HCT116 (cell line): ENCODE measurements at regions not wholly inside any gene's neighbourhood (a gene's known extent, or its start where the extent isn't known, plus 50 kb on each side); places are given as distances from the start of the nearest gene placed in this dataset.

ENCODE experiments used
- ATAC-seq: fragments of 200-7000 bp; cut with Tn5 transposase; 2 replicates; pipeline ENCODE4 v1.9.1; 2020; ENCODE audit warnings: mild to moderate bottlenecking, moderate library complexity
- BruUV-seq: library from RNA; stranded (reverse); fragments of 400-500 nt; replicated peaks from 2 replicates; lab custom pipeline; 2021; lab: Mats Ljungman, UMichigan
- CTCF ChIA-PET: fragments of 300-600 bp; sonication (Branson Sonifier 250); formaldehyde crosslinking; loops from one replicate; lab custom pipeline; 2021; ENCODE audit warnings: antibody characterized with exemption; lab: Charles Lee
- POLR2A ChIA-PET: fragments of 300-600, 350-600 bp; sonication (Branson Sonifier 250); formaldehyde crosslinking; loops from one replicate; lab custom pipeline; 2021; ENCODE audit warnings: antibody characterized with exemption; lab: Charles Lee
- RAD21 ChIA-PET, 2 experiments: fragments of 300-600 bp; sonication (Branson Sonifier 250); formaldehyde crosslinking; loops; one replicate each; lab custom pipeline; 2023; ENCODE audit warnings: low total read pairs in 2 of 2; ENCODE audit not compliant: uncharacterized antibody in 2 of 2, unreplicated experiment in 2 of 2, low non-redundant PET in 1 of 2; lab: Charles Lee
- DNase-seq: peaks from one replicate; pipeline ENCODE4 v3.0.0-alpha.2; 2010; ENCODE audit warnings: low read depth, low spot score
- H2AFZ ChIP-seq: fragments of 200-600 bp; shearing (Covaris generic), sonication (generic); 2 replicates; pipeline ENCODE4 v1.6.1; 2017; ENCODE audit warnings: low read depth, mixed run types, mixed read lengths, antibody characterized with exemption, low read length; ENCODE audit not compliant: poor library complexity, severe bottlenecking
- H3K27ac ChIP-seq: 2 replicates; pipeline ENCODE4 v1.5.1; 2012; ENCODE audit warnings: low read depth, low read length
- H3K27me3 ChIP-seq: fragments of 200-600 bp; sonication (generic); 2 replicates; pipeline ENCODE4 v1.6.1; 2016; ENCODE audit warnings: mixed run types, low read length, mixed read lengths; ENCODE audit not compliant: insufficient read depth
- H3K36me3 ChIP-seq, 2 experiments: fragments of 200-500 bp in 1 of 2; fragments of 200-600 bp in 1 of 2; sonication (Bioruptor generic) in 1 of 2; sonication (generic) in 1 of 2; 2 replicates each; pipeline versions ENCODE4 v1.5.1 to v1.6.1; 2014 to 2016; ENCODE audit warnings: low read length in 2 of 2, inconsistent platforms in 1 of 2, mixed read lengths in 1 of 2, mixed run types in 1 of 2; ENCODE audit not compliant: insufficient read depth in 2 of 2, control insufficient read depth in 1 of 2
- H3K4me1 ChIP-seq, 2 experiments: fragments of 200-600 bp in 1 of 2; sonication (generic) in 1 of 2; 2 replicates each; pipeline versions ENCODE4 v1.5.1 to v1.6.1; 2012 to 2017; ENCODE audit warnings: low read length in 2 of 2, inconsistent platforms in 1 of 2, mild to moderate bottlenecking in 1 of 2, mixed read lengths in 1 of 2, mixed run types in 1 of 2, moderate library complexity in 1 of 2; ENCODE audit not compliant: insufficient read depth in 2 of 2, control insufficient read depth in 1 of 2
- H3K4me2 ChIP-seq: fragments of 200-600 bp; sonication (generic); 2 replicates; pipeline ENCODE4 v1.6.1; 2017; ENCODE audit warnings: mixed run types, low read length, mixed read lengths
- H3K4me3 ChIP-seq, 2 experiments: fragments of 200-600 bp in 1 of 2; sonication (generic) in 1 of 2; replicated peaks in 1 of 2; 2 replicates each; pipeline ENCODE4 v1.5.1; 2011 to 2016; ENCODE audit warnings: low read length in 2 of 2, control low read depth in 1 of 2, low read depth in 1 of 2, mild to moderate bottlenecking in 1 of 2, mixed read lengths in 1 of 2, mixed run types in 1 of 2
- H3K79me2 ChIP-seq: fragments of 200-600 bp; sonication (generic); 2 replicates; pipeline ENCODE4 v1.6.1; 2017; ENCODE audit warnings: mild to moderate bottlenecking, mixed run types, low read length, moderate library complexity, mixed read lengths; ENCODE audit not compliant: insufficient read depth
- H3K9ac ChIP-seq: fragments of 200-600 bp; sonication (generic); 2 replicates; pipeline ENCODE4 v1.6.1; 2016; ENCODE audit warnings: low read length, mixed read lengths
- H3K9me2 ChIP-seq: fragments of 200-600 bp; sonication (generic), shearing (Covaris generic); 2 replicates; pipeline ENCODE4 v1.6.1; 2017; ENCODE audit warnings: mixed run types, mild to moderate bottlenecking, moderate library complexity; ENCODE audit not compliant: insufficient read depth
- H3K9me3 ChIP-seq, 2 experiments: fragments of 200-500 bp in 1 of 2; fragments of 200-600 bp in 1 of 2; sonication (Bioruptor generic) in 1 of 2; sonication (generic) in 1 of 2; 2 replicates each; pipeline ENCODE4 v1.6.1; 2014 to 2017; ENCODE audit warnings: low read length in 2 of 2, mixed read lengths in 2 of 2, inconsistent platforms in 1 of 2, low read depth in 1 of 2, mild to moderate bottlenecking in 1 of 2, mixed run types in 1 of 2, moderate library complexity in 1 of 2; ENCODE audit not compliant: control insufficient read depth in 1 of 2, insufficient read depth in 1 of 2
- H4K20me1 ChIP-seq: fragments of 200-600 bp; sonication (generic), shearing (Covaris generic); 2 replicates; pipeline ENCODE4 v1.6.1; 2017; ENCODE audit warnings: mixed run types, mild to moderate bottlenecking, moderate library complexity; ENCODE audit not compliant: insufficient read depth
- EGR1 ChIP-seq: IDR thresholded peaks from 2 replicates; pipeline ENCODE4 v1.6.1; 2012; ENCODE audit warnings: low read depth
- ELF1 ChIP-seq: IDR thresholded peaks from 2 replicates; pipeline ENCODE4 v1.6.1; 2012; ENCODE audit warnings: low read depth, borderline replicate concordance
- EZH2 ChIP-seq: fragments of 200-600 bp; sonication (generic); IDR thresholded peaks from 2 replicates; pipeline ENCODE4 v1.6.1; 2017; ENCODE audit warnings: antibody characterized with exemption, mixed run types
- SIN3A ChIP-seq: IDR thresholded peaks from 2 replicates; pipeline ENCODE4 v1.6.1; 2012; ENCODE audit warnings: low read depth
- intact Hi-C: fragments of 100-400 bp; cut with micrococcal nuclease; formaldehyde crosslinking; loops from 2 replicates; pipeline ENCODE4 v1.10.0; 2022
- TF ChIP-seq, protein P1 (sequence below), 3 experiments: fragments of 200-600 bp in 1 of 3; sonication (generic) in 1 of 3; IDR thresholded peaks in 2 of 3; conservative IDR thresholded peaks in 1 of 3; 2 replicates each; pipeline ENCODE4 v1.5.1; 2012 to 2017; ENCODE audit warnings: low read depth in 2 of 3, low read length in 2 of 3, antibody characterized with exemption in 1 of 3, borderline replicate concordance in 1 of 3, control low read depth in 1 of 3, mild to moderate bottlenecking in 1 of 3, mixed read lengths in 1 of 3, mixed run types in 1 of 3, moderate library complexity in 1 of 3; ENCODE audit not compliant: insufficient read depth in 1 of 3
- TF ChIP-seq, protein P2 (sequence below): IDR thresholded peaks from 2 replicates; pipeline ENCODE4 v1.6.1; 2012; ENCODE audit warnings: low read depth
- TF ChIP-seq, protein P3 (sequence below): IDR thresholded peaks from 2 replicates; pipeline ENCODE4 v1.6.1; 2011; ENCODE audit warnings: mild to moderate bottlenecking, low read length, moderate library complexity; ENCODE audit not compliant: insufficient replicate concordance; ENCODE audit errors: extremely low read depth

DNA sequence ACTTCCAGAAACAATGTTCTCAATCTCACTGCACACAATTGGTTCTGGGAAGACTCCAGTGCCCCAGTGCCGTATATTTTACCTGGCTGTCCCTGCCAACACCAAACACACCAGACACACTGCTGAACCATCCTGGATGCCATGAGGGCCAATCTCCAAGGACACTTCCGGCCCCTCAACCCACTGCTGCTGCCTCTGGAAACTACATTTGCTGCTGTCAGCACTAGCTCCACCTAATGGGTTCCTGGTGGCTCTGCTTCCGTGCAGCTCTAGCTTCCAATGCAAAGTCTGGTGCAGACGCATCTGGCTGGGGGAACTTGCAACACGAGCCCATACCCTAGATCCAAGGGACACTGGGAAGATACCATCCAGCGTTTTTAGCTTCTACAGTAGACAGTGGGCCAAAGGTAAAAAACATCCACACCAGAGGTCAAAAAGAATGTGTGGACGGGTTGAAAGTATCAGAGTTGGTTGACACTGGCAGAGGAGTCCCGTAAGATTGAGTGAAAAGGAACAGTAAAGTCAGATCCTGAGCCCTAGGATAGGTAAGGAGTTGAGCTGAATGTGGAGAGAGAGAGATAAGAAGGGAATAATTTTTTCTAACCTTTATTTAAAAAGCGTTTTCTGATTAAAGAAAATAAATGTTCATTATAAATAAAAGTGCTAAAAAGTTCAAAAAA, 99.7 kb upstream of the KIF2A start:
- H2AFZ ChIP-seq, result peak overlapping the region; percentile 85
- H3K79me2 ChIP-seq, result no peaks in the 10 kb centered on the region
- ChIA-PET CTCF (interaction anchor here (0.6 kb wide), 1 partner anchor 19 kb away, joined by 3 read pairs; no protein-coding TSS in a partner anchor), POLR2A (no interaction called here), RAD21 (no interaction called here)
- peak overlapping the region in 1 of 2 experiments; percentile 37; a peak in 3 of 4 replicates for H3K4me3 ChIP-seq
- peaks cover 3 to 6% of the 10 kb centered on the region in 2 experiments; a peak in 2 of 4 replicates for H3K4me1 ChIP-seq
- H3K9me2 ChIP-seq, result no peaks in the 10 kb centered on the region
- H3K9me3 ChIP-seq, result no peaks in the 10 kb centered on the region
- H3K36me3 ChIP-seq, result no peaks in the 10 kb centered on the region
- H3K9ac ChIP-seq, result no peak overlapping the region
- H3K27ac ChIP-seq, result no peak overlapping the region
- peak; percentile 38 for DNase-seq
- no peaks in the 10 kb centered on the region for H4K20me1 ChIP-seq
- peak; percentile 99 for ATAC-seq
- H3K27me3 ChIP-seq, result no peaks in the 10 kb centered on the region
- H3K4me2 ChIP-seq, result peak overlapping the region; percentile 71
- no TSS peak for BruUV-seq
- no peak for TF ChIP-seq ELF1
- TF ChIP-seq, protein P1, sequence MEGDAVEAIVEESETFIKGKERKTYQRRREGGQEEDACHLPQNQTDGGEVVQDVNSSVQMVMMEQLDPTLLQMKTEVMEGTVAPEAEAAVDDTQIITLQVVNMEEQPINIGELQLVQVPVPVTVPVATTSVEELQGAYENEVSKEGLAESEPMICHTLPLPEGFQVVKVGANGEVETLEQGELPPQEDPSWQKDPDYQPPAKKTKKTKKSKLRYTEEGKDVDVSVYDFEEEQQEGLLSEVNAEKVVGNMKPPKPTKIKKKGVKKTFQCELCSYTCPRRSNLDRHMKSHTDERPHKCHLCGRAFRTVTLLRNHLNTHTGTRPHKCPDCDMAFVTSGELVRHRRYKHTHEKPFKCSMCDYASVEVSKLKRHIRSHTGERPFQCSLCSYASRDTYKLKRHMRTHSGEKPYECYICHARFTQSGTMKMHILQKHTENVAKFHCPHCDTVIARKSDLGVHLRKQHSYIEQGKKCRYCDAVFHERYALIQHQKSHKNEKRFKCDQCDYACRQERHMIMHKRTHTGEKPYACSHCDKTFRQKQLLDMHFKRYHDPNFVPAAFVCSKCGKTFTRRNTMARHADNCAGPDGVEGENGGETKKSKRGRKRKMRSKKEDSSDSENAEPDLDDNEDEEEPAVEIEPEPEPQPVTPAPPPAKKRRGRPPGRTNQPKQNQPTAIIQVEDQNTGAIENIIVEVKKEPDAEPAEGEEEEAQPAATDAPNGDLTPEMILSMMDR (IDR thresholded peaks at IDR 0.05 in 2 of 3, conservative IDR thresholded peaks at IDR 0.05 in 1 of 3; ENCODE audit: borderline replicate concordance in 1 of 3, insufficient read depth in 1 of 3, low read depth in 2 of 3, low read length in 2 of 3), result peak in 2 of 3 experiments; percentile 43 to 45; a peak in 4 of 6 replicates
- TF ChIP-seq, all 23 proteins: peak for 1
- intact Hi-C loops, result no loop called here

DNA sequence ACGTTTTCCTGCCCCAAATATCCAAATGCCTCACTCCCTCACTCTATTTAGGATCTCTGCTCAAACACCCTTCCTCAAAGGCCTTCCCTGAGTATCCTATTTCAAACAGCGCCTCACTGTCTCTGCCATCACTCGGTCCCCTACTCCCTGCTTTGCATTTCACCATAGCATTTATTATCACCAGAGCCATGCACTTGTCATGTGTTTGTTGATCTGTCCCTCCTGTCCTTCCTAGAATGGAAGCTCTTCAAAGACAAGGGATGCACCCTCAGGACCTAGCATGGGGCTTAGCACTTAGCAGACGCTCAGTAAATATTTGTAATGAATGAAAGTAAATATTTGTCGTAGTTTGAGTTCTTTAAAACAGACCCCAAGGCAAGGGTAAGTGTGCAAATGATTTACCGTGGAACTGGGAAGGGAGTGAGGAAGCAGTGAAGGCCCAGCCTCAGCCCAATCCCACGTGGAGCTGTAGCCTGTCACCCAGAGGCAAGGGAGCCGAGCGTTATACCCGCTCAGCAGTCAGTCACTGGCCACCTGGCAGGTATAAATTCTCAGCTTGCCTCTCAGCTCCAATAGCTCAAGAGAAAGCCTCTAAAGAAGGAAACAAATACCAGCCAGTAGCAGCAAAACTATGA, 97.7 kb upstream of the KIF2A start:
- BruUV-seq, result no TSS peak
- Histone ChIP-seq H3K9me3 (no peaks in the 10 kb centered on the region), H3K4me1 (peaks cover 3 to 6% of the 10 kb centered on the region in 2 experiments; a peak in 2 of 4 replicates), H3K4me2 (no peak overlapping the region), H3K4me3 (no peak overlapping the region), H4K20me1 (no peaks in the 10 kb centered on the region), H3K9me2 (no peaks in the 10 kb centered on the region), H3K9ac (no peak overlapping the region), H3K36me3 (no peaks in the 10 kb centered on the region), H3K27me3 (peaks cover 9% of the 10 kb centered on the region), H3K79me2 (no peaks in the 10 kb centered on the region), H2AFZ (no peak overlapping the region), H3K27ac (no peak overlapping the region)
- ChIA-PET CTCF (no interaction called here), RAD21 (no interaction called here), POLR2A (no interaction called here)
- ATAC-seq, result no peak
- no peak for DNase-seq
- intact Hi-C loops, result no loop called here
- TF ChIP-seq, protein P2, sequence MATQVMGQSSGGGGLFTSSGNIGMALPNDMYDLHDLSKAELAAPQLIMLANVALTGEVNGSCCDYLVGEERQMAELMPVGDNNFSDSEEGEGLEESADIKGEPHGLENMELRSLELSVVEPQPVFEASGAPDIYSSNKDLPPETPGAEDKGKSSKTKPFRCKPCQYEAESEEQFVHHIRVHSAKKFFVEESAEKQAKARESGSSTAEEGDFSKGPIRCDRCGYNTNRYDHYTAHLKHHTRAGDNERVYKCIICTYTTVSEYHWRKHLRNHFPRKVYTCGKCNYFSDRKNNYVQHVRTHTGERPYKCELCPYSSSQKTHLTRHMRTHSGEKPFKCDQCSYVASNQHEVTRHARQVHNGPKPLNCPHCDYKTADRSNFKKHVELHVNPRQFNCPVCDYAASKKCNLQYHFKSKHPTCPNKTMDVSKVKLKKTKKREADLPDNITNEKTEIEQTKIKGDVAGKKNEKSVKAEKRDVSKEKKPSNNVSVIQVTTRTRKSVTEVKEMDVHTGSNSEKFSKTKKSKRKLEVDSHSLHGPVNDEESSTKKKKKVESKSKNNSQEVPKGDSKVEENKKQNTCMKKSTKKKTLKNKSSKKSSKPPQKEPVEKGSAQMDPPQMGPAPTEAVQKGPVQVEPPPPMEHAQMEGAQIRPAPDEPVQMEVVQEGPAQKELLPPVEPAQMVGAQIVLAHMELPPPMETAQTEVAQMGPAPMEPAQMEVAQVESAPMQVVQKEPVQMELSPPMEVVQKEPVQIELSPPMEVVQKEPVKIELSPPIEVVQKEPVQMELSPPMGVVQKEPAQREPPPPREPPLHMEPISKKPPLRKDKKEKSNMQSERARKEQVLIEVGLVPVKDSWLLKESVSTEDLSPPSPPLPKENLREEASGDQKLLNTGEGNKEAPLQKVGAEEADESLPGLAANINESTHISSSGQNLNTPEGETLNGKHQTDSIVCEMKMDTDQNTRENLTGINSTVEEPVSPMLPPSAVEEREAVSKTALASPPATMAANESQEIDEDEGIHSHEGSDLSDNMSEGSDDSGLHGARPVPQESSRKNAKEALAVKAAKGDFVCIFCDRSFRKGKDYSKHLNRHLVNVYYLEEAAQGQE, result no peak
- TF ChIP-seq, protein P3, sequence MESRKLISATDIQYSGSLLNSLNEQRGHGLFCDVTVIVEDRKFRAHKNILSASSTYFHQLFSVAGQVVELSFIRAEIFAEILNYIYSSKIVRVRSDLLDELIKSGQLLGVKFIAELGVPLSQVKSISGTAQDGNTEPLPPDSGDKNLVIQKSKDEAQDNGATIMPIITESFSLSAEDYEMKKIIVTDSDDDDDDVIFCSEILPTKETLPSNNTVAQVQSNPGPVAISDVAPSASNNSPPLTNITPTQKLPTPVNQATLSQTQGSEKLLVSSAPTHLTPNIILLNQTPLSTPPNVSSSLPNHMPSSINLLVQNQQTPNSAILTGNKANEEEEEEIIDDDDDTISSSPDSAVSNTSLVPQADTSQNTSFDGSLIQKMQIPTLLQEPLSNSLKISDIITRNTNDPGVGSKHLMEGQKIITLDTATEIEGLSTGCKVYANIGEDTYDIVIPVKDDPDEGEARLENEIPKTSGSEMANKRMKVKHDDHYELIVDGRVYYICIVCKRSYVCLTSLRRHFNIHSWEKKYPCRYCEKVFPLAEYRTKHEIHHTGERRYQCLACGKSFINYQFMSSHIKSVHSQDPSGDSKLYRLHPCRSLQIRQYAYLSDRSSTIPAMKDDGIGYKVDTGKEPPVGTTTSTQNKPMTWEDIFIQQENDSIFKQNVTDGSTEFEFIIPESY, result no peak
- no peak for TF ChIP-seq SIN3A
- TF ChIP-seq EGR1, result no peak
- no peak for TF ChIP-seq EZH2
